ENCODE measurements at regions not wholly inside any gene's neighbourhood (a gene's known extent, or its start where the extent isn't known, plus 50 kb on each side); places are given as distances from the start of the nearest gene placed in this dataset.

GRCh38 chr2:51528156-51528555, 496.2 kb upstream of the NRXN1 start:
- DNase-seq (ENCODE audit: insufficient read length, low spot score) (no peak), FAIRE-seq (no peak)

GRCh38 chr2:51526766-51527165, 494.8 kb upstream of the NRXN1 start:
- no peak for FAIRE-seq
- DNase-seq (ENCODE audit: insufficient read length, low spot score) = no peak

GRCh38 chr2:51516667-51517066, 484.7 kb upstream of the NRXN1 start:
- DNase-seq (ENCODE audit: insufficient read length, low spot score) = no peak
- no peak for FAIRE-seq

GRCh38 chr2:51511002-51511401, 479.1 kb upstream of the NRXN1 start:
- no peak for FAIRE-seq
- no peak for DNase-seq (ENCODE audit: insufficient read length, low spot score)

- DNase-seq (ENCODE audit: insufficient read length, low spot score) (no peak), FAIRE-seq (no peak)
Measured at GRCh38 chr2:51510303-51510702, 478.4 kb upstream of the NRXN1 start.

- DNase-seq (ENCODE audit: insufficient read length, low spot score) (no peak), FAIRE-seq (no peak)
Measured at GRCh38 chr2:51505533-51505932, 473.6 kb upstream of the NRXN1 start.

GRCh38 chr2:51490576-51491234, 458.8 kb upstream of the NRXN1 start:
- FAIRE-seq (no peak), DNase-seq (ENCODE audit: insufficient read length, low spot score) (no peak)

GRCh38 chr2:51484605-51485004, 452.7 kb upstream of the NRXN1 start:
- FAIRE-seq (no peak), DNase-seq (ENCODE audit: insufficient read length, low spot score) (no peak)

- no peak for DNase-seq (ENCODE audit: insufficient read length, low spot score)
- no peak for FAIRE-seq
Measured at GRCh38 chr2:51483720-51484119, 451.8 kb upstream of the NRXN1 start.

GRCh38 chr2:51472783-51473182, 440.9 kb upstream of the NRXN1 start:
- no peak for DNase-seq (ENCODE audit: insufficient read length, low spot score)
- FAIRE-seq = no peak

GRCh38 chr2:51472300-51472699, 440.4 kb upstream of the NRXN1 start:
- no peak for DNase-seq (ENCODE audit: insufficient read length, low spot score)
- FAIRE-seq = no peak

GRCh38 chr2:51469102-51469501, 437.2 kb upstream of the NRXN1 start:
- DNase-seq (ENCODE audit: insufficient read length, low spot score) (no peak), FAIRE-seq (no peak)

- no peak for FAIRE-seq
- DNase-seq (ENCODE audit: insufficient read length, low spot score) = no peak
Measured at GRCh38 chr2:51465326-51465725, 433.4 kb upstream of the NRXN1 start.

GRCh38 chr2:51454177-51454576, 422.2 kb upstream of the NRXN1 start:
- no peak for FAIRE-seq
- no peak for DNase-seq (ENCODE audit: insufficient read length, low spot score)

GRCh38 chr2:51448911-51449310, 417.0 kb upstream of the NRXN1 start:
- FAIRE-seq (no peak), DNase-seq (ENCODE audit: insufficient read length, low spot score) (no peak)

GRCh38 chr2:51441786-51442185, 409.9 kb upstream of the NRXN1 start:
- no peak for DNase-seq (ENCODE audit: insufficient read length, low spot score)

GRCh38 chr2:51424418-51424817, 392.5 kb upstream of the NRXN1 start:
- FAIRE-seq (no peak), DNase-seq (ENCODE audit: insufficient read length, low spot score) (no peak)

More at GRCh38 chr2:51441786-51442185, 409.9 kb upstream of the NRXN1 start:
- no peak for FAIRE-seq

- FAIRE-seq (no peak), DNase-seq (ENCODE audit: insufficient read length, low spot score) (no peak)
Measured at GRCh38 chr2:51420511-51420910, 388.6 kb upstream of the NRXN1 start.

GRCh38 chr2:51413726-51414125, 381.8 kb upstream of the NRXN1 start:
- DNase-seq (ENCODE audit: insufficient read length, low spot score) (no peak), FAIRE-seq (no peak)

GRCh38 chr2:51410331-51410730, 378.4 kb upstream of the NRXN1 start:
- no peak for FAIRE-seq
- no peak for DNase-seq (ENCODE audit: insufficient read length, low spot score)

- no peak for DNase-seq (ENCODE audit: insufficient read length, low spot score)
- FAIRE-seq = no peak
Measured at GRCh38 chr2:51409920-51410319, 378.0 kb upstream of the NRXN1 start.

- DNase-seq (ENCODE audit: insufficient read length, low spot score) = no peak
- no peak for FAIRE-seq
Measured at GRCh38 chr2:51404226-51404625, 372.3 kb upstream of the NRXN1 start.

GRCh38 chr2:51401546-51401945, 369.6 kb upstream of the NRXN1 start:
- no peak for FAIRE-seq
- no peak for DNase-seq (ENCODE audit: insufficient read length, low spot score)

All from GM19239 (cell line).